NCI-H1436 (cell line): ENCODE measurements at regions not wholly inside any gene's neighbourhood (a gene's known extent, or its start where the extent isn't known, plus 50 kb on each side); places are given as distances from the start of the nearest gene placed in this dataset.

Experiments
- DNase-seq: peaks from one replicate; lab custom pipeline; 2025; lab: John Stamatoyannopoulos, UW

GRCh38 chr15:45743426-45744235, 108.8 kb downstream of the SQOR start:
- DNase-seq = no peak

- DNase-seq = no peak
Observed at GRCh38 chr15:45744236-45744589, 109.4 kb downstream of the SQOR start.

DNA sequence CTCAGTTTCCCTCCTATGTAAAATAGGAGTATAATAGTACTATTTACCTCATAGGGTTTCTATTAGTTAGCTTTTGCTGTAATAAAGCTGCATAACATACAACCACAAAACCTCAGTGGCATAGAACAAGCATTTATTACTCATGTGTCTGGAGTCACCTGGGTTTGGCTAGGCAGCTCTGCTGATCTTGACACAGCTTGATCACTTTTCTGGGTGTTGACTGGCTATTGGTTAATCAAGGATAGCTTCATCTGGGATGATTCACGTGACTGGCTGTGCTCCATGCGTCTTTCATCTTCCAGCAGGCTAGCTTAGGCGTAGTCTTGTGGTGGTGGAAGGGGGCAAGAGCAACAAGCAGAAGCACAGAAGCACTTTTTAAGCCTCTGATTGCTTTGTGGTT, 112.6 kb downstream of the SQOR start:
- no peak for DNase-seq

- no peak for DNase-seq
Observed at GRCh38 chr15:45751629-45752028, 116.8 kb downstream of the SQOR start.

- DNase-seq = no peak
Observed at GRCh38 chr15:45759936-45760335, 125.1 kb downstream of the SQOR start.

- DNase-seq = no peak
Observed at GRCh38 chr15:45762726-45763125, 127.9 kb downstream of the SQOR start.

- no peak for DNase-seq
Observed at GRCh38 chr15:45763170-45763869, 128.5 kb downstream of the SQOR start.

- DNase-seq = no peak
Observed at GRCh38 chr15:45773149-45773548, 138.3 kb downstream of the SQOR start.

GRCh38 chr15:45776772-45777171, 141.9 kb downstream of the SQOR start:
- DNase-seq = no peak

DNA sequence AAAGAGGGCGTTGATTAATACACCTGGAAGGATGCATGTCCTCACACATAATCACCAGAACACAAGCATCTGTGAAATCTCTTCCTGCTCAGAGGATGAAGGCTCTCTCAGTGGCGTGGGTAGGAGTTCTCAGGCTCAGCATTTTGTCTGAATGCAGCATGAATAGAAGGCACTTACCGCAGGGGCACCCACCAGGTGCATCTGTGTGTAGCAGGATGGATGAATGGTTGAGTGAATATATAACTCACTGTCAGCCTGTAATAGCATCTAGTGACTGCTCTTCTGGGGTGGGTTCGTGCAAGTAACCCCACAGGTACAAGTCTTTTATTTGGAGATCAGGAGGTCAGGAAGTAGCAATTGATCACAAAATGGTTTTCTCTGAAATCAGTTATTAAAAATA, 143.0 kb downstream of the SQOR start:
- no peak for DNase-seq

GRCh38 chr15:45780352-45780751, 145.5 kb downstream of the SQOR start:
- no peak for DNase-seq

DNA sequence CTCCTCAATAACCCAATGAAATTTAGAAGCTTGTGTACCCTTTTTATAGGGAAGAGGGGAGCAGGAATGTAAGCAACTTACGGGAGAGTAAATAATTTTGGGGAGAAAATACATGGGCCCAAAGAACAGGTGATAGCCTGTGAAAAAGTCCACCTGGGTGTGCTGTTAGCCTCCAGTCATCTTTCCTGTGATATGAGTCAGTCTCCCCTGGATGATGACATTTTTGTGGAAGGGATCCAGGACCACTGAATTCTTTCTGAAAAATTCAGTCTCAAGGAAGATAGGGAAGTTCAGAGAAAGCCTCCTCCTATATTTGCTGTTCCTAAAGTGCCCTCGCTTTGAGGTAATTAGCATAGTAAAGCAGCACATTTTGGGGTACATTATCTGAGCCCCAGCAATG, 149.8 kb downstream of the SQOR start:
- no peak for DNase-seq

- DNase-seq = no peak
Observed at GRCh38 chr15:45785897-45786296, 151.1 kb downstream of the SQOR start.

DNA sequence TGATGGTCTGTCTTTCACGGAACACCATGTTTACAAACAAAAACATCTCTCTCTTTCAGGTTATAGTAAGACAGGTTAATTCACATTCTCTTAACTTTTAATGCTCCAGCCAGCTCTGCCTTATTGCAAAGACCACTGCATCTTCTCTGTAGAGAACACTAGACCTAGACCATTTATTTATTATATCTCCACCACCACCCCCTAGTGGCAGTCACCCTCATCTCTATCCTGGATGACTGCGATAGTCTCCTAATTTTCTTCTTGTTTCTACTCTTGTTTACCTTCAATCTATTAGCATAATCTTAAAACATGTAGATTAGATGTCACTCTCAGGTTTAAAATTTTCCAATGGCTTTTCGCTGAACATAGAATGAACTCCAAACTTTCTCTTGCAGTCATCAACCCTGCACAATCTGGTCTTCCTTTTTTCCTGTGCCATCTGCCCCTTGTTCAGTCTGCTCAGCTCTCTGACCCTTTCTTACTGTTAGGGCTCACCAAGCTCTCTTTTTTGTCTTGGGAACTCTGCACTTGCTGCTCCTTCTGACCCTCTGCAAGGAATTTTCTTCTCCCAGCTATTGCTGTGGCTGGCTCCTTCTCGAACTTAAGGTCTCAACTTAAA, 155.6 kb downstream of the SQOR start:
- no peak for DNase-seq

DNA sequence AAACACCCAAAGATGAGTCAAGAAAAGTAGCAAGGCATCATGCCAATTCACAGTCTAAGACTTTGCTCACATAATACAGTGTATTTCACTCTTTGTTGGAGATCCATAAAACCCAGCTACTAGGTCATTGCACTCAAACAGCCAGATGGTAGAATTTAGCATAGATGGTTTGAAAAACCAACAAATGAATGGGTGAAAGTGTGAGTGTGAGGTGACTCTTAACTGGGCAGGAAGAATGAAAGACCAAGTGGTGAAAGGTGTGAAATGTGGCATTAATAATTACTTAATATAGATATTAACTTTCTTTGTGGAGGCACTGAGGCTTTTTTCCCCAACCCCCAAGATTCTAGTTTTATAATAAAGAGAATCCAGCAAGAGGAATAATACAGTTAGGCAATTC, 159.5 kb downstream of the SQOR start:
- no peak for DNase-seq

- no peak for DNase-seq
Observed at GRCh38 chr15:45794712-45795439, 160.0 kb downstream of the SQOR start.

DNA sequence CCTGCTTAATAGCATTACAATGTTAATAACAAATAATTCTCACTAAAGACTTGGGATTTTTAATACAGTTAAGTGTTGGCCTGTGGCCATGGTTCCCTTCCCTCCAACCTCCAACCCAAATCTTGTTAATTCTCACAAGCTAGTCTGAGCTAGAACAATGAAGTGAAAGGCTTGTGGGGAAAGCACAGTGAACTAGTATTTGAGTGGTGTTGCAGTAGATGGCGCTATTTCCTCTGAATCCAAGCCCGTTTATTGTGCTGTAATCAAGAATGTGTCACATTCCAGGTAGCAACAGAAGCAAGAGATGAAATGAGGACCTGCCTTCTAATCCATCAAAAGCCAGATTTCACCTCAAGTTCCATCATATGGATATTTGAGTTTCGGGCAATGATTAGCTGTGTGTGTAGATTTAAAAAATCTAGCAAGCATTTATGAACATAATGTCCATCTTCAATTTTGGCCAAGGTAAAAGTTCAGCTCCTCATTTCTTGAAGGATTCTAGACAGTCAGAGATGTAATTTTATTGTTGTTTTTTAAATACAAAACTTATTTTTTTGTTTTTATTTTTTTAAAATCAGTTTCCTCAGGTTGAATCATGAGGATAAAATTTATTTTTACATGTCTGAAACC, 160.7 kb downstream of the SQOR start:
- DNase-seq = peak; percentile 76

- DNase-seq = no peak
Observed at GRCh38 chr15:45796433-45796832, 161.6 kb downstream of the SQOR start.

GRCh38 chr15:45799508-45799907, 164.7 kb downstream of the SQOR start:
- no peak for DNase-seq

DNA sequence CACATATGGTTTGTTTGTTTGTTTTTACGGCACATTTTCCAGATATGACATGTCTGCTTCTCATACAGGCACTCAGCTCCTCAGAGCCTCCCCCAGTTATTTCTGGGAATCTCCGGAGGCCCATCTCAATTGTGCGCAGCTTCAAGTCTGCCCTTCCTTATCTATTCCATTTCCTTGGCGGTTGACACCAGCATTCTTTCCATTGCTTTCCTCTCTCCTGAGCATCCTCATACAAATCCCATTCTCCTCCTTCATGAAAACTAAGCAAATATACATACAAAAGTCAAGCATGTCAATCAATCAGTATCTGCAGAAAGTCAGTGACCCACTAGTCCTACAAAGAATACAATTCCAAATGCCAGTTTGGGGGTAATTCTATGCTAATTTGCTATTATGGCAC, 166.7 kb downstream of the SQOR start:
- no peak for DNase-seq

GRCh38 chr15:45802140-45802539, 167.3 kb downstream of the SQOR start:
- peak; percentile 68 for DNase-seq

GRCh38 chr15:45804028-45804427, 169.2 kb downstream of the SQOR start:
- DNase-seq = no peak
